Mammary epithelial cell (primary cell): ENCODE measurements at regions not wholly inside any gene's neighbourhood (a gene's known extent, or its start where the extent isn't known, plus 50 kb on each side); places are given as distances from the start of the nearest gene placed in this dataset.

Experiments
- EZH2 ChIP-seq: IDR thresholded peaks from 2 replicates; pipeline ENCODE4 v1.6.1; 2012; ENCODE audit warnings: low read length, inconsistent platforms, borderline replicate concordance
- TF ChIP-seq, protein P1 (sequence below), 2 donors: IDR thresholded peaks in 1 of 2; conservative IDR thresholded peaks in 1 of 2; 2 replicates each; pipeline ENCODE4 v1.5.1; 2011 to 2012; ENCODE audit warnings: inconsistent platforms in 2 of 2, low read length in 2 of 2, mild to moderate bottlenecking in 2 of 2, control low read depth in 1 of 2, low read depth in 1 of 2; ENCODE audit not compliant: insufficient read depth in 1 of 2; ENCODE audit errors: extremely low read depth in 1 of 2

DNA sequence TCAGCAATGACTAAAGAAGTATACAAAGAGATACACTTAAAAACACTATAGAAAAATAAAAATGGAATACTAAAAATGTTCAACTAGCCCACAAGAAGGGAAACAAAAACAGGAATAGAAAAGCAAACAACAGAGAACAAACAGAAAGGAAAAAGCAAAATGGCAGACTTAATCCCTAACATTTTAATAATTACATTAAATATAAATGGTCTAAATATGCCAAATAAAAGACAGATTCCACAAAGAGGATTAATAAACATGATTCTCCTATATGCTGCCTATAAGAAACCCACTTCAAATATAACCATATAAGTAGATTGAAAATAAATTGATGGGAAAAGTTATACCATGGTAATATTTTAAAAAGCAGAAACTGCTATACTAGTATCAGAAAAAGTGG, 83.5 kb upstream of the GPR45 start:
- TF ChIP-seq, protein P1, sequence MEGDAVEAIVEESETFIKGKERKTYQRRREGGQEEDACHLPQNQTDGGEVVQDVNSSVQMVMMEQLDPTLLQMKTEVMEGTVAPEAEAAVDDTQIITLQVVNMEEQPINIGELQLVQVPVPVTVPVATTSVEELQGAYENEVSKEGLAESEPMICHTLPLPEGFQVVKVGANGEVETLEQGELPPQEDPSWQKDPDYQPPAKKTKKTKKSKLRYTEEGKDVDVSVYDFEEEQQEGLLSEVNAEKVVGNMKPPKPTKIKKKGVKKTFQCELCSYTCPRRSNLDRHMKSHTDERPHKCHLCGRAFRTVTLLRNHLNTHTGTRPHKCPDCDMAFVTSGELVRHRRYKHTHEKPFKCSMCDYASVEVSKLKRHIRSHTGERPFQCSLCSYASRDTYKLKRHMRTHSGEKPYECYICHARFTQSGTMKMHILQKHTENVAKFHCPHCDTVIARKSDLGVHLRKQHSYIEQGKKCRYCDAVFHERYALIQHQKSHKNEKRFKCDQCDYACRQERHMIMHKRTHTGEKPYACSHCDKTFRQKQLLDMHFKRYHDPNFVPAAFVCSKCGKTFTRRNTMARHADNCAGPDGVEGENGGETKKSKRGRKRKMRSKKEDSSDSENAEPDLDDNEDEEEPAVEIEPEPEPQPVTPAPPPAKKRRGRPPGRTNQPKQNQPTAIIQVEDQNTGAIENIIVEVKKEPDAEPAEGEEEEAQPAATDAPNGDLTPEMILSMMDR (conservative IDR thresholded peaks at IDR 0.05 in 1 of 2, IDR thresholded peaks at IDR 0.05 in 1 of 2; ENCODE audit: extremely low read depth in 1 of 2, insufficient read depth in 1 of 2, low read depth in 1 of 2, low read length in 2 of 2): no peak
- no peak for TF ChIP-seq EZH2
